Ascending aorta (tissue), 2 donors: ENCODE measurements at regions not wholly inside any gene's neighbourhood (a gene's known extent, or its start where the extent isn't known, plus 50 kb on each side); places are given as distances from the start of the nearest gene placed in this dataset.
"Not testable (repeated sequence)": the region's sequence is repeated elsewhere in the genome, so short reads cannot be mapped to it uniquely, and the experiment has no call there.

Source experiments
- DNase-seq, 2 donors: peaks; one replicate each; pipeline ENCODE4 v3.0.0-alpha.2; 2019; ENCODE audit warnings: low spot score in 2 of 2
- H3K27ac ChIP-seq, 2 donors: fragments of 200-600 bp; sonication (generic); one replicate each; pipeline ENCODE4 v1.5.1; 2016 to 2017; ENCODE audit warnings: mild to moderate bottlenecking in 1 of 2
- H3K27me3 ChIP-seq: fragments of 200-600 bp; sonication (generic); one replicate; pipeline ENCODE4 v1.5.1; 2017
- H3K36me3 ChIP-seq, 2 donors: fragments of 200-600 bp; sonication (generic); one replicate each; pipeline ENCODE4 v1.5.1; 2016
- H3K4me1 ChIP-seq, 2 donors: fragments of 200-600 bp; sonication (generic); one replicate each; pipeline ENCODE4 v1.5.1; 2016 to 2017; ENCODE audit warnings: mild to moderate bottlenecking in 1 of 2
- H3K4me3 ChIP-seq, 2 donors: fragments of 200-600 bp; sonication (generic); one replicate each; pipeline ENCODE4 v1.5.1; 2016 to 2017; ENCODE audit warnings: mild to moderate bottlenecking in 1 of 2
- H3K9me3 ChIP-seq, 2 donors: fragments of 200-600 bp; sonication (generic); one replicate each; pipeline ENCODE4 v1.5.1; 2016
- CTCF ChIP-seq, 3 experiments: fragments of 200-600 bp in 2 of 3; fragments of 450-650 bp in 1 of 3; sonication (generic) in 2 of 3; IDR thresholded peaks; one replicate each; pipeline ENCODE4 v1.5.1; 2016 to 2019; ENCODE audit warnings: antibody characterized with exemption in 3 of 3, mild to moderate bottlenecking in 1 of 3, moderate library complexity in 1 of 3
- intact Hi-C: fragments of 100-400 bp; cut with DNase I; formaldehyde crosslinking; loops from one replicate; pipeline ENCODE4 v1.15.1; 2023

DNA sequence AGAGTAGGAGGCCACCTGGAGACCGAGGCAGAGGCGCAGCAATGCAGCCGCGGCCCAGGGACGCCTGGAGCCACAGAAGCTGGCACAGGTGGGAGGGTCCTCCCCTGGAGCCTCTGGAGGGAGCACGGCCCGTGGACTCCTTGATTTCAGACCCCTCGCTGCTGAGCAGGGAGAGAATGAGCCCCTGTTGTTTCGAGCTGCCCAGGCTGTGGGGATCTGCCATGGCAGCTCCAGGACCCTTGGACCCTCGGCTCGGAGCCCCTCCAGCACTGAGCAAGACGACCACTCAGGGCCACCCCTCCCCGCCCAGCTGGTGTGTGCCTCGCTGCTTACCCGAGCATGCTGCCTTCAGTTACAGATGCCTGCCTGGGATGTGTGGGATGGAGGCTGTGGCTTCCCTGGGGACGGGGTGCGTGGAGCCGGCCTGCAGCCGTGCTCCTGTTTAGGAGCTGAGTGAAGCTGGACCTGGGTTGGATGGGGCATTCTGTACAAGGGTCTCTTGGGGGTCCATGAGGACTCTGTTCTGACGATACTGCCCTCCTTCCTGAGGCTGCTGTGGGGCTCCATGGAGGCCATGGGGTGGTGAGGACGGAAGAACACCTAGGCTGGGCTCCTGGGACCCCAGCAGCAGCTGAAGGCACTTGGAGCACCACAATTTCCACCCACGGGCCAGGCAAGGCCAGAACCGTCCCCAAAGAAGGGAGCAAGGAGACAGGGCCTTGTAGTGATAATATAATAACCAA is 115.1 kb upstream of the LPCAT1 start:
- Histone ChIP-seq H3K27me3 (peaks cover 3% of the 10 kb centered on the region), H3K4me3 (no peak overlapping the region), H3K4me1 (peaks cover 0 to 5% of the 10 kb centered on the region in 2 donors), H3K9me3 (no peaks in the 10 kb centered on the region), H3K27ac (no peak overlapping the region), H3K36me3 (no peaks in the 10 kb centered on the region)
- intact Hi-C loops, result no loop called here
- no peak for TF ChIP-seq CTCF (IDR thresholded peaks at IDR 0.05)
- DNase-seq, result peak in 1 of 2 donors; percentile 54

GRCh38 chr5:1637639-1638481 is 114.1 kb upstream of the LPCAT1 start:
- DNase-seq, result peak in 1 of 2 donors; percentile 54
- intact Hi-C loops, result no loop called here

GRCh38 chr5:1636981-1637638 is 113.3 kb upstream of the LPCAT1 start:
- Histone ChIP-seq H3K4me3 (no peak overlapping the region), H3K27me3 (no peaks in the 10 kb centered on the region), H3K36me3 (no peaks in the 10 kb centered on the region), H3K4me1 (peaks cover 0 to 5% of the 10 kb centered on the region in 2 donors), H3K27ac (no peak overlapping the region), H3K9me3 (no peaks in the 10 kb centered on the region)
- DNase-seq, result peak in 1 of 2 donors; percentile 58
- intact Hi-C loops, result no loop called here
- no peak for TF ChIP-seq CTCF (IDR thresholded peaks at IDR 0.05)

More at GRCh38 chr5:1637639-1638481, 114.1 kb upstream of the LPCAT1 start:
- H3K4me1 ChIP-seq, result peaks cover 0 to 5% of the 10 kb centered on the region in 2 donors
- H3K36me3 ChIP-seq, result no peaks in the 10 kb centered on the region
- H3K4me3 ChIP-seq, result no peak overlapping the region
- H3K27me3 ChIP-seq, result no peaks in the 10 kb centered on the region
- TF ChIP-seq CTCF (IDR thresholded peaks at IDR 0.05), result no peak
- H3K9me3 ChIP-seq, result no peaks in the 10 kb centered on the region
- H3K27ac ChIP-seq, result no peak overlapping the region

- H3K36me3 ChIP-seq, H3K4me1 ChIP-seq, H3K9me3 ChIP-seq, H3K4me3 ChIP-seq, H3K27me3 ChIP-seq, intact Hi-C loops, H3K27ac ChIP-seq: not testable (repeated sequence)
- peak in 1 of 2 donors; percentile 25 for DNase-seq
These were observed 112.5 kb upstream of the LPCAT1 start for GRCh38 chr5:1636208-1636770.

DNA sequence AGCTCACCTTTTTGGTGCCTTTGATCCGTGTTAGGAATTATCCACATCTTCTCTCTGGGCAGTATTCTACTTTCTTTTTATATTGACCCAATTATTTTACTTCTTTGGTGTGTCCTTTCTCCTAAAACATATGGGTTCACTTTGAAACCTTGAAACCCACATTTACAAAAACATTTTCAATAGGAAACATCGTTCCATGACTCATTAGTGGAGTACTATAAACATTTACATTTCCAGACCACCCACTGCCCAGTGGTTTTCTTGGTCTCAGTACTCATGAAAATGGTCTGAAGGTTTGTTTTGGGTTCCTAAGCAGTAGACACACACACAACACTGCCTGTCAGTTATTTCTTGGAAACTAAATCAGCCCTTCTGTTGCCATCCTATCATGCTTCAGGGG is 111.7 kb upstream of the LPCAT1 start:
- peak in 1 of 2 donors; percentile 4 for DNase-seq
- not testable (repeated sequence) for H3K4me1 ChIP-seq, H3K36me3 ChIP-seq, H3K4me3 ChIP-seq, H3K27me3 ChIP-seq, H3K27ac ChIP-seq, H3K9me3 ChIP-seq
- intact Hi-C loops, result loop anchor here (2.0 kb wide), 1 partner anchor 291 kb away; the partner anchor contains the start of gene CLPTM1L

DNA sequence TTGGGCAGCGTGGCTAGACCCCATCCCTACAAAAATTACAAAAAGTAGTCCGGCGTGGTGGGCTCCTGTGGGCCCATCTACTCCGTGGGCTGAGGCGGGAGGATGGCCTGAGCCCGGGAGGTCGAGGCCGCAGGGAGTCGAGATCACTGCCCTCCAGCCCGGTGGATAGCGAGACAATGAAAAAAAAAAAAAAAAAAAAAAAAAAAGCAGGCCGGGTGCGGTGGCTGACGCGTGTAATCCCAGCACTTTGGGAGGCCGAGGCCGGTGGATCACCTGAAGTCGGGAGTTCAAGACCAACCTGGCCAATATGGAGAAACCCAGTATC is 110.5 kb upstream of the LPCAT1 start:
- H3K27ac ChIP-seq, result peak overlapping the region; percentile 90
- no peak for DNase-seq
- H3K9me3 ChIP-seq, result no peaks in the 10 kb centered on the region
- TF ChIP-seq CTCF (IDR thresholded peaks at IDR 0.05), result no peak
- H3K36me3 ChIP-seq, result no peaks in the 10 kb centered on the region
- H3K4me3 ChIP-seq, result peak overlapping the region; percentile 79 to 87
- no peaks in the 10 kb centered on the region for H3K27me3 ChIP-seq
- H3K4me1 ChIP-seq, result peaks cover 0 to 5% of the 10 kb centered on the region in 2 donors
- intact Hi-C loops, result loop anchor here (2.0 to 5.0 kb wide), 3 partner anchors 112 to 1362 kb away; partner anchors contain the start of genes CLPTM1L, LPCAT1 and PDCD6
